ENCODE measurements at regions not wholly inside any gene's neighbourhood (a gene's known extent, or its start where the extent isn't known, plus 50 kb on each side); places are given as distances from the start of the nearest gene placed in this dataset.
A peak's percentile ranks its signal among the peaks of the same experiment; 100 is the strongest.

GRCh38 chrX:102067966-102068723 is 57.3 kb upstream of the TCEAL2 start:
- ATAC-seq (replicated peaks in 6 of 8), result no peak

GRCh38 chrX:102063445-102064074 is 61.9 kb upstream of the TCEAL2 start:
- in situ Hi-C loops (cut with MboI; ENCODE audit: low pct_unique_long_range_greater_than_20kb in 2 of 9, low sequenced_read_pairs in 9 of 9, unreplicated experiment in 9 of 9), result no loop called here
- 0 to 100% (median 80%) methylated on average over 1 to 2 of the region's 2 CpGs; no CpG with 5 or more reads in 1 of the 10 experiments for WGBS, 10 experiments
- ATAC-seq (replicated peaks in 6 of 8), result no peak
- no peak overlapping the region for H3K4me3 ChIP-seq
- H3K27ac ChIP-seq, result no peak overlapping the region
- H3K4me1 ChIP-seq (replicated peaks in 1 of 2), result no peaks in the 10 kb centered on the region

More at GRCh38 chrX:102067966-102068723, 57.3 kb upstream of the TCEAL2 start:
- 0 to 100% (median 18%) methylated on average over 1 to 8 of the region's 8 CpGs; no CpG with 5 or more reads in 3 of the 10 experiments for WGBS, 10 experiments
- Histone ChIP-seq H3K4me1 (replicated peaks in 1 of 2) (no peaks in the 10 kb centered on the region), H3K27ac (no peak overlapping the region), H3K4me3 (no peak overlapping the region)
- in situ Hi-C loops (cut with MboI; ENCODE audit: low pct_unique_long_range_greater_than_20kb in 2 of 9, low sequenced_read_pairs in 9 of 9, unreplicated experiment in 9 of 9), result no loop called here

GRCh38 chrX:102044496-102044895 is 81.0 kb upstream of the TCEAL2 start:
- no peak for ATAC-seq (replicated peaks in 6 of 8)
- H3K4me3 ChIP-seq, result no peak overlapping the region
- no peaks in the 10 kb centered on the region for H3K4me1 ChIP-seq (replicated peaks in 1 of 2)
- in situ Hi-C loops (cut with MboI; ENCODE audit: low pct_unique_long_range_greater_than_20kb in 2 of 9, low sequenced_read_pairs in 9 of 9, unreplicated experiment in 9 of 9), result no loop called here
- H3K27ac ChIP-seq, result no peak overlapping the region
- WGBS, 10 experiments, result 50% methylated on average over 1 of the region's 2 CpGs; no CpG with 5 or more reads in 9 of the 10 experiments

GRCh38 chrX:102043380-102043779 is 82.1 kb upstream of the TCEAL2 start:
- no peak overlapping the region for H3K27ac ChIP-seq
- 13% methylated on average over 1 of the region's 3 CpGs; no CpG with 5 or more reads in 9 of the 10 experiments for WGBS, 10 experiments
- no peak overlapping the region for H3K4me3 ChIP-seq
- in situ Hi-C loops (cut with MboI; ENCODE audit: low pct_unique_long_range_greater_than_20kb in 2 of 9, low sequenced_read_pairs in 9 of 9, unreplicated experiment in 9 of 9), result no loop called here
- ATAC-seq (replicated peaks in 6 of 8), result no peak
- no peaks in the 10 kb centered on the region for H3K4me1 ChIP-seq (replicated peaks in 1 of 2)

GRCh38 chrX:102042372-102043325 is 82.8 kb upstream of the TCEAL2 start:
- Histone ChIP-seq H3K4me1 (replicated peaks in 1 of 2) (no peaks in the 10 kb centered on the region), H3K27ac (no peak overlapping the region), H3K4me3 (no peak overlapping the region)
- in situ Hi-C loops (cut with MboI; ENCODE audit: low pct_unique_long_range_greater_than_20kb in 2 of 9, low sequenced_read_pairs in 9 of 9, unreplicated experiment in 9 of 9), result no loop called here
- WGBS, 10 experiments, result 0 to 80% (median 33%) methylated on average over 1 to 5 of the region's 7 CpGs; no CpG with 5 or more reads in 5 of the 10 experiments
- peak in 2 of 8 experiments; percentile 38 to 95 for ATAC-seq (replicated peaks in 6 of 8)

- H3K4me3 ChIP-seq, result no peak overlapping the region
- WGBS, 10 experiments, result 60 to 80% methylated on average over 1 of the region's 2 CpGs; no CpG with 5 or more reads in 8 of the 10 experiments
- in situ Hi-C loops (cut with MboI; ENCODE audit: low pct_unique_long_range_greater_than_20kb in 2 of 9, low sequenced_read_pairs in 9 of 9, unreplicated experiment in 9 of 9), result no loop called here
- no peak for ATAC-seq (replicated peaks in 6 of 8)
- H3K4me1 ChIP-seq (replicated peaks in 1 of 2), result no peaks in the 10 kb centered on the region
- H3K27ac ChIP-seq, result no peak overlapping the region
Measured at GRCh38 chrX:102029026-102029425, 96.5 kb upstream of the TCEAL2 start.

- no peak for ATAC-seq (replicated peaks in 6 of 8)
- Histone ChIP-seq H3K27ac (no peak overlapping the region), H3K4me3 (no peak overlapping the region), H3K4me1 (replicated peaks in 1 of 2) (no peaks in the 10 kb centered on the region)
- no CpG with 5 or more reads among the region's 4 CpGs for WGBS, 10 experiments
- in situ Hi-C loops (cut with MboI; ENCODE audit: low pct_unique_long_range_greater_than_20kb in 2 of 9, low sequenced_read_pairs in 9 of 9, unreplicated experiment in 9 of 9), result no loop called here
Measured at GRCh38 chrX:102018208-102018607, 86.4 kb upstream of the ZMAT1 start.

GRCh38 chrX:102008901-102009300 is 77.1 kb upstream of the ZMAT1 start:
- Histone ChIP-seq H3K4me1 (replicated peaks in 1 of 2) (no peaks in the 10 kb centered on the region), H3K27ac (no peak overlapping the region), H3K4me3 (no peak overlapping the region)
- in situ Hi-C loops (cut with MboI; ENCODE audit: low pct_unique_long_range_greater_than_20kb in 2 of 9, low sequenced_read_pairs in 9 of 9, unreplicated experiment in 9 of 9), result no loop called here
- ATAC-seq (replicated peaks in 6 of 8), result no peak

GRCh38 chrX:101999644-102000539 is 68.1 kb upstream of the ZMAT1 start:
- in situ Hi-C loops (cut with MboI; ENCODE audit: low pct_unique_long_range_greater_than_20kb in 2 of 9, low sequenced_read_pairs in 9 of 9, unreplicated experiment in 9 of 9), result no loop called here
- H3K4me3 ChIP-seq, result no peak overlapping the region
- WGBS, 10 experiments, result 60% methylated on average over 1 of the region's 7 CpGs; no CpG with 5 or more reads in 9 of the 10 experiments
- no peak overlapping the region for H3K27ac ChIP-seq
- no peaks in the 10 kb centered on the region for H3K4me1 ChIP-seq (replicated peaks in 1 of 2)
- ATAC-seq (replicated peaks in 6 of 8), result no peak

- Histone ChIP-seq H3K4me3 (no peak overlapping the region), H3K27ac (no peak overlapping the region), H3K4me1 (replicated peaks in 1 of 2) (no peaks in the 10 kb centered on the region)
- no peak for ATAC-seq (replicated peaks in 6 of 8)
- WGBS, 10 experiments, result 0 to 70% (median 28%) methylated on average over 1 to 2 of the region's 2 CpGs; no CpG with 5 or more reads in 4 of the 10 experiments
- in situ Hi-C loops (cut with MboI; ENCODE audit: low pct_unique_long_range_greater_than_20kb in 2 of 9, low sequenced_read_pairs in 9 of 9, unreplicated experiment in 9 of 9), result no loop called here
Measured at GRCh38 chrX:101993335-101993734, 61.5 kb upstream of the ZMAT1 start.

- no peak overlapping the region for H3K4me3 ChIP-seq
- H3K4me1 ChIP-seq (replicated peaks in 1 of 2), result no peaks in the 10 kb centered on the region
- no peak overlapping the region for H3K27ac ChIP-seq
- in situ Hi-C loops (cut with MboI; ENCODE audit: low pct_unique_long_range_greater_than_20kb in 2 of 9, low sequenced_read_pairs in 9 of 9, unreplicated experiment in 9 of 9), result no loop called here
- no peak for ATAC-seq (replicated peaks in 6 of 8)
- WGBS, 10 experiments, result 0 to 100% (median 41%) methylated on average over 1 to 2 of the region's 2 CpGs; no CpG with 5 or more reads in 7 of the 10 experiments
Measured at GRCh38 chrX:101986586-101986985, 54.8 kb upstream of the ZMAT1 start.
